H1 (cell line): ENCODE measurements at regions not wholly inside any gene's neighbourhood (a gene's known extent, or its start where the extent isn't known, plus 50 kb on each side); places are given as distances from the start of the nearest gene placed in this dataset.

ENCODE experiments used
- CTCF ChIA-PET: fragments of 300-600 bp; sonication (Branson Sonifier 250); formaldehyde crosslinking; loops from one replicate; lab custom pipeline; 2021; ENCODE audit not compliant: partially characterized antibody; lab: Charles Lee
- POLR2A ChIA-PET: fragments of 300-600 bp; sonication (Branson Sonifier 250); formaldehyde crosslinking; loops from one replicate; lab custom pipeline; 2021; ENCODE audit warnings: inconsistent platforms; ENCODE audit not compliant: partially characterized antibody; lab: Charles Lee
- DNase-seq, 2 experiments: peaks; one replicate each; pipeline versions ENCODE4 v3.0.0 to v3.0.0-alpha.2; 2010 to 2022; ENCODE audit warnings: low spot score in 2 of 2, low read depth in 1 of 2, mixed read lengths in 1 of 2
- FAIRE-seq: peaks from 2 replicates; lab custom pipeline; 2011; peaks lifted over from hg19 to GRCh38; lab: Jason Lieb, UNC
- H2AFZ ChIP-seq: 2 replicates; pipeline ENCODE4 v1.8.1; 2012; ENCODE audit warnings: low read length, inconsistent platforms
- H2AK5ac ChIP-seq: 2 replicates; pipeline ENCODE4 v1.6.1; 2013; ENCODE audit warnings: low read depth, low read length
- H2BK120ac ChIP-seq: replicated peaks from 2 replicates; pipeline ENCODE3; 2013; ENCODE audit warnings: low read depth, low read length, inconsistent platforms
- H2BK12ac ChIP-seq: 2 replicates; pipeline ENCODE4 v1.6.1; 2013; ENCODE audit warnings: low read depth, low read length
- H2BK15ac ChIP-seq: 2 replicates; pipeline ENCODE4 v1.6.1; 2013; ENCODE audit warnings: low read length
- H2BK20ac ChIP-seq: 2 replicates; pipeline ENCODE4 v1.6.1; 2013; ENCODE audit warnings: low read length
- H2BK5ac ChIP-seq: 2 replicates; pipeline ENCODE4 v1.6.1; 2013; ENCODE audit warnings: low read depth, low read length
- H3K14ac ChIP-seq: 2 replicates; pipeline ENCODE4 v1.6.1; 2013; ENCODE audit warnings: inconsistent platforms; ENCODE audit not compliant: insufficient read length
- H3K18ac ChIP-seq: 2 replicates; pipeline ENCODE4 v1.6.1; 2013; ENCODE audit warnings: low read length; ENCODE audit errors: extremely low read depth
- H3K23ac ChIP-seq: 2 replicates; pipeline ENCODE4 v1.6.1; 2013; ENCODE audit warnings: inconsistent platforms; ENCODE audit not compliant: insufficient read length
- H3K23me2 ChIP-seq: 2 replicates; pipeline ENCODE4 v1.6.1; 2013; ENCODE audit warnings: low read depth, low read length
- H3K27ac ChIP-seq: 2 replicates; pipeline ENCODE4 v1.6.1; 2011; ENCODE audit warnings: low read depth, low read length, inconsistent platforms
- H3K27me3 ChIP-seq, 4 experiments: replicated peaks in 1 of 4; 1 replicate in 1 of 4; 2 replicates in 3 of 4; pipeline versions ENCODE4 v1.6.1 to v1.8.1; 2011 to 2013; ENCODE audit warnings: low read length in 3 of 4, mild to moderate bottlenecking in 3 of 4, inconsistent platforms in 2 of 4, mixed read lengths in 2 of 4, moderate library complexity in 1 of 4; ENCODE audit not compliant: control insufficient read depth in 3 of 4, insufficient read depth in 3 of 4; ENCODE audit errors: extremely low read depth in 1 of 4
- H3K36me3 ChIP-seq, 4 experiments: 2 replicates each; pipeline versions ENCODE4 v1.6.1 to v1.8.1; 2011 to 2013; ENCODE audit warnings: mild to moderate bottlenecking in 4 of 4, low read length in 3 of 4, moderate library complexity in 2 of 4, control low read depth in 1 of 4, inconsistent platforms in 1 of 4; ENCODE audit not compliant: insufficient read depth in 4 of 4, control insufficient read depth in 2 of 4
- H3K4ac ChIP-seq: replicated peaks from 2 replicates; pipeline ENCODE3; 2013; ENCODE audit warnings: low read length, low read depth, mixed read lengths, inconsistent platforms; ENCODE audit not compliant: insufficient read length
- H3K4me1 ChIP-seq, 4 experiments: replicated peaks in 1 of 4; 1 replicate in 1 of 4; 2 replicates in 3 of 4; pipeline versions ENCODE4 v1.6.1 to v1.8.1; 2011 to 2013; ENCODE audit warnings: low read length in 3 of 4, inconsistent platforms in 2 of 4, mixed read lengths in 1 of 4; ENCODE audit not compliant: insufficient read depth in 4 of 4, control insufficient read depth in 3 of 4
- H3K4me2 ChIP-seq, 2 experiments: 2 replicates each; pipeline versions ENCODE4 v1.6.1 to v1.8.1; 2011 to 2013; ENCODE audit warnings: low read depth in 2 of 2, low read length in 2 of 2, control low read depth in 1 of 2, inconsistent platforms in 1 of 2, mild to moderate bottlenecking in 1 of 2; ENCODE audit not compliant: insufficient read depth in 1 of 2
- H3K4me3 ChIP-seq, 4 experiments: fragments of 200-600, 300-600 bp in 1 of 4; sonication (generic), shearing (Covaris generic), sonication (Bioruptor Twin) in 1 of 4; 2 replicates each; pipeline versions ENCODE4 v1.5.1 to v1.8.1; 2011 to 2016; ENCODE audit warnings: low read length in 4 of 4, low read depth in 3 of 4, control low read depth in 2 of 4, inconsistent platforms in 2 of 4, mild to moderate bottlenecking in 2 of 4, mixed read lengths in 1 of 4, moderate library complexity in 1 of 4; ENCODE audit not compliant: insufficient read depth in 2 of 4; ENCODE audit errors: extremely low read depth in 1 of 4
- H3K56ac ChIP-seq: replicated peaks from 2 replicates; pipeline ENCODE3; 2013; ENCODE audit warnings: low read depth, mild to moderate bottlenecking, mixed read lengths, low read length, inconsistent platforms; ENCODE audit not compliant: insufficient read length
- H3K79me1 ChIP-seq: 2 replicates; pipeline ENCODE4 v1.6.1; 2013; ENCODE audit warnings: low read depth, low read length, control low read depth
- H3K79me2 ChIP-seq, 2 experiments: 2 replicates each; pipeline versions ENCODE4 v1.6.1 to v1.8.1; 2012 to 2013; ENCODE audit warnings: low read length in 2 of 2, mild to moderate bottlenecking in 2 of 2, inconsistent platforms in 1 of 2; ENCODE audit not compliant: insufficient read depth in 2 of 2, control insufficient read depth in 1 of 2
- H3K9ac ChIP-seq, 4 experiments: replicated peaks in 1 of 4; 1 replicate in 1 of 4; 2 replicates in 3 of 4; pipeline versions ENCODE4 v1.6.1 to v1.8.1; 2011 to 2013; ENCODE audit warnings: low read depth in 3 of 4, low read length in 3 of 4, control low read depth in 2 of 4, mild to moderate bottlenecking in 2 of 4, moderate library complexity in 2 of 4, inconsistent platforms in 1 of 4; ENCODE audit errors: extremely low read depth in 1 of 4
- H3K9me3 ChIP-seq, 2 experiments: 2 replicates each; pipeline versions ENCODE4 v1.6.1 to v1.8.1; 2012 to 2013; ENCODE audit warnings: mild to moderate bottlenecking in 2 of 2, moderate library complexity in 2 of 2, control low read depth in 1 of 2, inconsistent platforms in 1 of 2, low read depth in 1 of 2, low read length in 1 of 2, mixed read lengths in 1 of 2; ENCODE audit not compliant: insufficient read depth in 2 of 2
- H4K20me1 ChIP-seq, 2 experiments: replicated peaks in 1 of 2; 2 replicates each; pipeline versions ENCODE3 to v1.8.1; 2011 to 2013; ENCODE audit warnings: inconsistent platforms in 2 of 2, low read length in 2 of 2, mild to moderate bottlenecking in 1 of 2; ENCODE audit not compliant: insufficient read depth in 2 of 2, control insufficient read depth in 1 of 2
- H4K5ac ChIP-seq: 2 replicates; pipeline ENCODE4 v1.6.1; 2013; ENCODE audit warnings: low read length, low read depth, mixed read lengths, inconsistent platforms; ENCODE audit not compliant: insufficient read length
- H4K8ac ChIP-seq: 2 replicates; pipeline ENCODE4 v1.8.0; 2013; ENCODE audit warnings: mild to moderate bottlenecking, moderate library complexity, low read length, inconsistent platforms; ENCODE audit not compliant: insufficient read depth; ENCODE audit errors: extremely low read depth
- H4K91ac ChIP-seq: replicated peaks from 2 replicates; pipeline ENCODE3; 2013; ENCODE audit warnings: low read length, mixed read lengths, inconsistent platforms; ENCODE audit not compliant: insufficient read length
- BCL11A ChIP-seq, 2 experiments: IDR thresholded peaks; one replicate each; pipeline ENCODE4 v1.6.1; 2011; ENCODE audit warnings: low read depth in 2 of 2, low read length in 2 of 2, mild to moderate bottlenecking in 2 of 2
- BRCA1 ChIP-seq: IDR thresholded peaks from 2 replicates; pipeline ENCODE4 v1.6.1; 2012; ENCODE audit warnings: low read depth, low read length, improper control_type of control experiment
- MAX ChIP-seq: IDR thresholded peaks from 2 replicates; pipeline ENCODE4 v1.6.1; 2012; ENCODE audit warnings: inconsistent platforms
- RXRA ChIP-seq: IDR thresholded peaks from 2 replicates; pipeline ENCODE4 v1.6.1; 2011; ENCODE audit warnings: low read depth, mild to moderate bottlenecking, low read length, moderate library complexity; ENCODE audit not compliant: insufficient read depth
- SP4 ChIP-seq: IDR thresholded peaks from 2 replicates; pipeline ENCODE4 v1.6.1; 2012; ENCODE audit warnings: low read length, inconsistent platforms
- TEAD4 ChIP-seq: IDR thresholded peaks from 2 replicates; pipeline ENCODE4 v1.6.1; 2012; ENCODE audit warnings: low read depth, low read length, inconsistent platforms, mixed read lengths
- WGBS, 2 experiments: shearing (Covaris generic) in 1 of 2; methylation state at CpG; one replicate each; pipeline versions ENCODE4 v1.1.6 to v1.1.7; 2013 to 2015; ENCODE audit warnings: low lambda C conversion rate in 2 of 2, mixed read lengths in 2 of 2, inconsistent platforms in 1 of 2, low coverage in 1 of 2, missing lambda C conversion rate in 1 of 2; ENCODE audit not compliant: insufficient replicate concordance in 2 of 2, insufficient coverage in 1 of 2, insufficient read length in 1 of 2; ENCODE audit errors: extremely low coverage in 1 of 2, missing lambda C conversion rate in 1 of 2; 5-methylcytosine and 5-hydroxymethylcytosine counted together

GRCh38 chrX:6906608-6907007 is 240.9 kb upstream of the STS start:
- no peaks in the 10 kb centered on the region for H4K20me1 ChIP-seq
- H3K36me3 ChIP-seq, result no peaks in the 10 kb centered on the region
- H3K56ac ChIP-seq, result no peak overlapping the region
- no peaks in the 10 kb centered on the region for H3K9me3 ChIP-seq
- H3K4me2 ChIP-seq, result no peak overlapping the region
- H3K4me3 ChIP-seq, result no peak overlapping the region
- H4K5ac ChIP-seq, result no peak overlapping the region
- no peak overlapping the region for H2BK12ac ChIP-seq
- 100% methylated on average over 1 of the region's 1 CpG; no CpG with 5 or more reads in 1 of the 2 experiments for WGBS, 2 experiments
- no peak overlapping the region for H2BK5ac ChIP-seq
- DNase-seq (no peak), FAIRE-seq (no peak)
- ChIA-PET CTCF (no interaction called here), POLR2A (no interaction called here)
- no peaks in the 10 kb centered on the region for H3K79me2 ChIP-seq
- no peak overlapping the region for H3K14ac ChIP-seq
- H2AK5ac ChIP-seq, result no peak overlapping the region
- no peak overlapping the region for H2BK15ac ChIP-seq
- no peak overlapping the region for H4K8ac ChIP-seq
- H3K9ac ChIP-seq, result no peak overlapping the region
- H3K4ac ChIP-seq, result no peak overlapping the region
- H3K23me2 ChIP-seq, result no peaks in the 10 kb centered on the region
- H3K4me1 ChIP-seq, result no peaks in the 10 kb centered on the region
- H3K23ac ChIP-seq, result no peak overlapping the region
- H2AFZ ChIP-seq, result no peak overlapping the region
- H2BK120ac ChIP-seq, result no peak overlapping the region
- H4K91ac ChIP-seq, result no peak overlapping the region
- no peak overlapping the region for H3K27ac ChIP-seq
- no peak overlapping the region for H3K18ac ChIP-seq
- no peaks in the 10 kb centered on the region for H3K27me3 ChIP-seq
- no peak for TF ChIP-seq BCL11A (IDR thresholded peaks at IDR 0.05; ENCODE audit: low read depth in 2 of 2, low read length in 2 of 2)
- no peak for TF ChIP-seq BRCA1
- no peak for TF ChIP-seq TEAD4
- TF ChIP-seq MAX, result no peak
- no peak for TF ChIP-seq RXRA
- no peak for TF ChIP-seq SP4
- no peak overlapping the region for H2BK20ac ChIP-seq
- no peaks in the 10 kb centered on the region for H3K79me1 ChIP-seq
